ENCODE measurements at regions not wholly inside any gene's neighbourhood (a gene's known extent, or its start where the extent isn't known, plus 50 kb on each side); places are given as distances from the start of the nearest gene placed in this dataset.

DNA sequence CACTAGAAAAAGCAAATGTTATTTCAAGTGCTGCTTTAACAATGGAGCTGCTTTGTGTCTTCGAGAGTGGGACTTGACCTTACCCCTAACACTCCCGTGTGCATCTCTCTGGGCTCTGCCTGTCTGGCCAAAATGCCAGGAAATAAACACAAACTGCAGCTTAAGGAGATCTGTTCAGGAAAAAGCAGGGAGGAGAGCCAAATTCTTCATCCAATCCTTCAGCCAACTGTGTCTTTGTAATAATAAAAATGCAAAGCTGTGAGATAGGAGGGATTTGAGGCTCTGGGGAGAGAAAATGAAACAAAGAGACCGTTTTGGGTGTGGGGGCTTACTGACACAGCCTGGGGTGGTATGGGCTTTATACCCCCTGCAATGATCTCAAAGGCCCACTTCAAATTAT lies 85.8 kb upstream of the WSCD2 start:
- no peak for DNase-seq

GRCh38 chr12:108043750-108044533 lies 85.1 kb upstream of the WSCD2 start:
- DNase-seq = no peak

DNA sequence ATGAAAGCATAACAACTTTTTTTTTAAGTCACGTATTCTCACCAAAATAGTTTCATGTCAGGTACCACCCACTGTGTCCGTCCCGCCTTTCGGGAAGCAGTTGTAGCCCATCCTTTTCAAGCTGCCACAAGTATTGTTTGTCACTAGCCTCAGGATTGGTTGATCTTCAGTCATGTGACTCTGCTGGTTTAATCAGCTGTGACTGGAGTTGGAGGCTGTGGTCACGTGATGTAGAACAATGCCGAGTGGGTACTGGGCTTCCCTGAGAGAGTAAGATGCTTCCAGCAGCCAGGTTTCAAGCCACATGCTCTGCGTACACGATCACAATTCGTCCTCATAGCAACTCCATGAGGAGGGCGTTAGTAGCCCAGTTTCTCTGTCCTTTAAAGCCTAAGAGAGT lies 83.0 kb upstream of the WSCD2 start:
- DNase-seq = no peak

DNA sequence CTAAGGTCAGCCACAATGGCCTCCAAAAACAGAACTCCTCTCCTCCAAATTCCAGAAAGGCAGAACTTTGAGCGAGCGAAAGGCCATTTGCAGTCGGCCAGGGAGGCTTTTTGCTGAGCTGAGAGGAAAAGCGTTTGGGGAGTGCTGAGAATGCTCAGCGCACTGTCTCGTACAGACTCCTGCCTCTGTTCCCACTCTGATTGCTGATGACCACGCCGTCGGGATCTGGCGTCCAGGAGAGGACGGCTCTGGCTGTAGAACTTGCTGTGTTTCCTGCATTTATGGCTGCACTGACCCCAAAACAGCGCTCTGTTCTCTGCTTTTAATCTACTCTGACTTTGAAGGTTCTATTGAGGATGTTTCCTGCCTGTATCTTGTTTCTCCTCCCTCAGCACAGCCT lies 82.4 kb upstream of the WSCD2 start:
- DNase-seq = no peak

GRCh38 chr12:108047071-108047550 lies 82.0 kb upstream of the WSCD2 start:
- no peak for DNase-seq

DNA sequence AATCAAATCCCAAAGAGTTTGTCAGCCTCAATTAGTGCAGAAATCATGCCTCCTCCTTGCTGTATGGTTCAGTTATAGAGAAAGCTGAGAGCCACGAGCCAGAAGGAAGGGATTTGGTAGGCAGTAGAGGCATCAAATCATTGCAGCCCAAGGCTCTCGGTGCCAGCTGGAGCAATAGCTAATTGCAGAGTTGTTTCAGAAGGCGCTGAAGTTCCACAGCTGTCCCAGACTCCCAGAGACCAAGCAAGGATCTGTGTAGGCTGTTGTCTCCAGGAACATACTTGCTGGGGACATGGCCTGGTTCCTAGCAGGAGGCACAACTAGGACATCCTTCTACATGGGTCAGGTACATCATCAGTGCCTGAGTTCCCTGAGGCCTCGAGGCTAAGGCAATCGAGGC lies 80.4 kb upstream of the WSCD2 start:
- no peak for DNase-seq

DNA sequence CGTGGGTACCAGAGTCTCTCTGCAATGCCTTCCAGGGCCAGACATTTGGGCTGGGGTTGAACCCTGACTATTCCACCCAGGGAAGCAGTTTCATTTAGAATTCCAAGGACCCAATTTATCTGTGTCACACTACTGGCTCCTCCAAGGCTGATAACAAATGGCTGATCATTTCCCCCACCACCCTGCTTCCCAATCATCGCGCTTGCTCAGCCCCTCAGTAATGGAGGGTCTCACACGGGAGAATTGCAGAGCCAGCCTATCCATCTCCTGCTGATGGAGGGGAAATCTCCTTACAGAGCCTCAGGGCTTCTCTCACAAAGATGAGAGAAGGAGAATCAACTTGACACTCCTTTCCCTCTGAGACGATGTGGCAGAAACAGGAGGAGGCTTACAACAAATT lies 78.4 kb upstream of the WSCD2 start:
- DNase-seq = no peak

GRCh38 chr12:108052260-108052659 lies 76.8 kb upstream of the WSCD2 start:
- no peak for DNase-seq

DNA sequence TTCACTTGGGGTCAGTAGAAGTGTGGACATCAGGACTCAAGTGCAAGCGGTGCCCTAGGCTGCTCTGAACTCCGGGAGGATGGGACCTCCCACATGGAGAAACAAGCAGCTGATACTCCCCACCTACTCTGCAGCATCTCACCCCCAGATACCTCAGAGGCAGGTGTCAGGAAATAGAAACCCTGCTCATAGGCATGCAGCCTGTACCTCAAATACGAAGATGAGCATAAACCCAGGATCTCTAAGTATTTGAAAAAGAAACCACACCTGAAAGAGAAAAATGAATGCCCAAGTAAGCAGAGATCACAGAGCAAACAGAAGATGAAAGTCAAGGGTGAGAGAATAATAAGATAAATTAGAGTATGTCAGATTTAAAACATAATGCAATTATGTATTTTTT lies 75.6 kb upstream of the WSCD2 start:
- no peak for DNase-seq

DNA sequence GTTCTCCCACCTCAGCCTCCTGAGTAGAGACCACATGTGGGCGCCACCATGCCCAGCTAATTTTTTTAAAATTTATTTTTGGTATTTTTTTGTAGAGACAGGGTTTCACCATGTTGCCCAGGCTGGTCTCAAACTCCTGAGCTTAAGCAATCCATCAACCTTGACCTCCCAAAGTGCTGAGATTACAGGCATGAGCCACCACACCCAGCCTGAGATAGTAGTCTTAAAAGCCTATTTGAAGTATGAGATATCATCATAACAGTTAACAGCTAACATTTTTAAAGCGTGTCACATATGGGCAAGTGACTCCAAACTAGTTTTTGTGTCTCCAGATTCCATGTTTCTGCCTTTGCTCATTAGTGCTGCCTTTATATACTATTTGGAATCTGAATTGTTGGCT lies 74.6 kb upstream of the WSCD2 start:
- DNase-seq = no peak

DNA sequence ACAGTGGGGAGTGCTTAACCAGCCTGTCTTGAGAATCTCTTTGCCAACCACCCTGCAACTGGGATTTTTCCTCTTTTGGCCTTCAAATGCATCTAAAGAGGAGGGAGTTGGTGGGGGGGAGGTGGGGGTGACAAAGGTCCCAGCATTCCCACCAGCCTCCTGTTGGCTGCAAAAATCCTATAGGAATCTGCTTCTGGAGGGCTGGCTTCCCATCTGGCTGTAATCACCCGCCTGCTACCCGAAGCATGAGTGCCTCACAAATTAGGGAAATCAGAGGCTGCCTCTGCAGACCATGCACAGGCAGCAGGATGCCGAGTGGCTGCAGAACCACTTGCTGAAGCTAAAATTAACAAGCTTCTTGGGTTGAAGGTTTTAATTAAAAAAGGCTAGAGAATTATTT lies 73.9 kb upstream of the WSCD2 start:
- no peak for DNase-seq

GRCh38 chr12:108060067-108060466 lies 69.0 kb upstream of the WSCD2 start:
- DNase-seq = no peak

- DNase-seq = no peak
Observed at GRCh38 chr12:108060903-108061302, 68.2 kb upstream of the WSCD2 start.

DNA sequence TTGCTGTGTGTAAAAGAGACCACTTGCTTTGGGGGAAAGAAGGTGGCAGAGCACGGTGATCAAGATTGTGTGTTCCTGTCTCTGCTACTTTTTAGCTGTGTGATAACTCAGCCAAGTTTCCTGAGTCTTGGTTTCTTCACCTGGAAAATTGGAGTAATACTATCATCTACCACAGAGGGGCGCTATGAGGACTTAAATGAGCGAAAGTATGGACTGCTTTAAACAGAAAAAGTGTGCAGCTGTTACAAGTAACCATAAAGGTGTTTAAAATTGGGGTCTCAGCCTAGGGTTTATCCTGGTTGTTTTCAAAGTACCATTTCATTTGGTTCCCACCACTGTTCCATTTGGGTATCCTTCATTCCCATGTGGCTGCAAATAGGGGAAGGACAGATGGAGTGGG lies 65.9 kb upstream of the WSCD2 start:
- DNase-seq = no peak

DNA sequence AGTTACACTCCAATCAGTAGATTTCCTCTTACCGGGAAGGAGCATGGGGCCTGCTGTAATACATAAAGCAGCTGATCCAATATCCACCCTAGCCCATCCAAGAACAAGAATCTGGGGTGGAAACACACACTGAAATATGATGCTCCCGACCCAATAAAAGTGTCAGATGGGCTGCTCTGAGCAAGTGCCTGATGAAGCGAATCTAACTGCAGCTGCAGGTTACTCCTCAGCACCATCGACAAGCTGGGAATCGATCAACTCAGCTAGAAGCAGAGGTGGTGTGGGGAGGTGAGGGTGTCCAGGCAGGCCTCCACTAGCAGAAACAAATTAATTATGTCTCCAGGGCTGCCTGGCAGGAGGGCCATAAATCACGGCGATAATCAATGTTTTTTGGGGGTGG lies 64.0 kb upstream of the WSCD2 start:
- DNase-seq = peak; percentile 29

DNA sequence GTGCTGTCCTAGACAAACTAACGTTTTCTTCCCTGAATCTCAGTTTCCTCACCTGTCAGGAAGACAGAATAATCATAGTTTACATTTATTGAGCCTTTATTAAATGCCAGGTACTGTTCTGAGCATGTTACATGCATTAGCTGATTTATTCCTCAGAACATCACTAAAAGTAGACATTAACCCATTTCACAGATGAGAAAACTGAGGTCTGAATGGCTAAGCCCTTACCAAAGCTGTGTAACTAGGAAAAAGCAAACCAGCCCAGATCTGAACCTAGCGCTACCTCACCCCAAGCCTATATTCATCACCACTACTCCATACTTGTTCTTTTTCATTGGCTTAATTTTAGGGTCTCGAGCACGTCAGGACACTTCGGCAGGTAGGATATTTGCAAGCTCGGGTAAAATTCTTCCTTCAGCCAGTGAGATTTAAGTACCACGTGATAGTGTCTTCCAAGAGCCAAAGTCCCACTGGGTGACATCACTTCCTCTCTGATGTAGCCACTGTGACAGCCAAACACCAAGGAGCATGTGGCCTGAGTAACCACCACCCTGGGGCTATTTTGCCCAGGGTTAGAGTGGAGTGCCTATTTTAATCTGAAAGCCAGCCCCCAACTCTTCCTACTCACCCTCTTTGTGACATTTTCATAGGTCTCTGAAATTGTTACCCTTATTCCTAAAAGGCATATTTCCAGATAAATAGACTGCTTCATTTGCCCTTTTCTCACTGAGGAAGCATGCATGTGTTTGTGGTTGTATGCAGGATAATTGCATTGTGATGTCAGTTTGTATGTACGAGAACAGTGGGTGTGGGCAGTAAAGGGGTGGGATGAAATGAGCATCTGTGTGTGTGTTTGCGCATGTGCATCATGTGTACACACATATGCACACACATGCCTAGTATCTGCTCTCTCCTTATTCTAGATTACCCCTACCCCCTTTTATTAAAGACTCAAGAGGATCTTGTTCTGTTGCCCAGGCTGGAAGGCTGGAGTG lies 62.2 kb upstream of the WSCD2 start:
- DNase-seq = no peak

- DNase-seq = no peak
Observed at GRCh38 chr12:108069651-108070165, 59.4 kb upstream of the WSCD2 start.

DNA sequence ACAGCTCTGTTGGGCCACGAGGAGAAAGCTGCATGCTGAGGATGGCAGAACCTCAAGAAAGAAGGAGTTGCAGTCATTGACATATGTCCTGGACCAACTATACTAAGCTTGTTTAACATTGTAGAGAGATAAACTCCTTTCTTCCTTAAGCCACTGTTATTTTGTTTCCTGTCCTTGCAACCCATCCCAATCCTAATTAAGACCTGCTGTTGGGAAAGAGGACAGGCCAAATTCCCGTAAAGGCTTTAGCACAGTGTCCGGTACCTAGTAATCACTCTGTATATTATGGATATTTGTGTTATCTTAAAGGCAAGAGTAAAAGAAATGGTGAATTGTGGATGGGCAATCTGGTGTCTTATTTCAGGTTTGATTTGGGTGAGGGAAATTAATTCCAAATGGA lies 53.5 kb upstream of the WSCD2 start:
- no peak for DNase-seq

GRCh38 chr12:108076556-108076955 lies 52.5 kb upstream of the WSCD2 start:
- no peak for DNase-seq

- no peak for DNase-seq
Observed at GRCh38 chr12:108078428-108078827, 50.7 kb upstream of the WSCD2 start.
